ENCODE measurements at regions not wholly inside any gene's neighbourhood (a gene's known extent, or its start where the extent isn't known, plus 50 kb on each side); places are given as distances from the start of the nearest gene placed in this dataset.

GRCh38 chr2:66693076-66693965 is 258.4 kb downstream of the MEIS1 start:
- CTCF ChIA-PET: interaction anchor here (1.2 kb wide), 1 partner anchor 8 kb away, joined by 3 read pairs; no protein-coding TSS in a partner anchor
- H2AFZ ChIP-seq (ENCODE audit: low read depth, low read length): no peak overlapping the region
- H3K9me3 ChIP-seq (replicated peaks; ENCODE audit: control insufficient read depth, insufficient read depth, low read length): no peaks in the 10 kb centered on the region
- POLR2A ChIA-PET: no interaction called here
- no peaks in the 10 kb centered on the region for H3K9me1 ChIP-seq (replicated peaks; ENCODE audit: control insufficient read depth, extremely low read depth, insufficient read depth, low read length)
- no peak overlapping the region for H3K27ac ChIP-seq (ENCODE audit: insufficient read depth, low read depth, low read length)
- H3K4me1 ChIP-seq (ENCODE audit: control insufficient read depth, extremely low read depth, insufficient read depth, low read length): no peaks in the 10 kb centered on the region
- no peaks in the 10 kb centered on the region for H4K20me1 ChIP-seq (replicated peaks; ENCODE audit: control insufficient read depth, extremely low read depth, insufficient read depth, low read length)
- no peak for TF ChIP-seq GATA2 (IDR thresholded peaks at IDR 0.05; ENCODE audit: insufficient read depth, insufficient read length, low read depth, low read length)
- TF ChIP-seq POLR2A (IDR thresholded peaks at IDR 0.05; ENCODE audit: low read depth, low read length): no peak
- TF ChIP-seq, protein P1, sequence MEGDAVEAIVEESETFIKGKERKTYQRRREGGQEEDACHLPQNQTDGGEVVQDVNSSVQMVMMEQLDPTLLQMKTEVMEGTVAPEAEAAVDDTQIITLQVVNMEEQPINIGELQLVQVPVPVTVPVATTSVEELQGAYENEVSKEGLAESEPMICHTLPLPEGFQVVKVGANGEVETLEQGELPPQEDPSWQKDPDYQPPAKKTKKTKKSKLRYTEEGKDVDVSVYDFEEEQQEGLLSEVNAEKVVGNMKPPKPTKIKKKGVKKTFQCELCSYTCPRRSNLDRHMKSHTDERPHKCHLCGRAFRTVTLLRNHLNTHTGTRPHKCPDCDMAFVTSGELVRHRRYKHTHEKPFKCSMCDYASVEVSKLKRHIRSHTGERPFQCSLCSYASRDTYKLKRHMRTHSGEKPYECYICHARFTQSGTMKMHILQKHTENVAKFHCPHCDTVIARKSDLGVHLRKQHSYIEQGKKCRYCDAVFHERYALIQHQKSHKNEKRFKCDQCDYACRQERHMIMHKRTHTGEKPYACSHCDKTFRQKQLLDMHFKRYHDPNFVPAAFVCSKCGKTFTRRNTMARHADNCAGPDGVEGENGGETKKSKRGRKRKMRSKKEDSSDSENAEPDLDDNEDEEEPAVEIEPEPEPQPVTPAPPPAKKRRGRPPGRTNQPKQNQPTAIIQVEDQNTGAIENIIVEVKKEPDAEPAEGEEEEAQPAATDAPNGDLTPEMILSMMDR (IDR thresholded peaks at IDR 0.05; ENCODE audit: extremely low read depth in 1 of 2, insufficient read depth in 1 of 2, low read depth in 1 of 2, low read length in 2 of 2): no peak
- no peak for TF ChIP-seq MAX (IDR thresholded peaks at IDR 0.05; ENCODE audit: insufficient read depth, insufficient read length)
- TF ChIP-seq POLR2AphosphoS5 (IDR thresholded peaks at IDR 0.05; ENCODE audit: insufficient read depth, low read depth, low read length): no peak
- no peak for TF ChIP-seq JUN (IDR thresholded peaks at IDR 0.05; ENCODE audit: borderline replicate concordance, insufficient read depth, insufficient read length, low read depth)
- TF ChIP-seq MYC (IDR thresholded peaks at IDR 0.05; ENCODE audit: low read depth, low read length): no peak
- TF ChIP-seq EZH2 (IDR thresholded peaks at IDR 0.05; ENCODE audit: borderline replicate concordance, low read depth, low read length, severe bottlenecking): no peak
- no peak for TF ChIP-seq FOS (IDR thresholded peaks at IDR 0.05; ENCODE audit: borderline replicate concordance, insufficient read depth, low read length)
- H3K4me2 ChIP-seq (ENCODE audit: insufficient read depth, low read length): no peak overlapping the region
- no peaks in the 10 kb centered on the region for H3K36me3 ChIP-seq (ENCODE audit: control insufficient read depth in 2 of 2, extremely low read depth in 1 of 2, insufficient read depth in 2 of 2, low read length in 2 of 2)
- no TSS peak for BruUV-seq (replicated peaks)
- no peak for FAIRE-seq
- intact Hi-C loops (cut with micrococcal nuclease) (no loop called here), dilution Hi-C loops (cut with MboI; ENCODE audit: extremely low pct_ligation_motif_present, low sequenced_read_pairs) (no loop called here)
- DNase-seq (ENCODE audit: low read depth, low spot score): no peak
- H3K27me3 ChIP-seq (ENCODE audit: control insufficient read depth in 2 of 2, insufficient read depth in 2 of 2, low read length in 2 of 2): no peaks in the 10 kb centered on the region
- no peaks in the 10 kb centered on the region for H3K79me2 ChIP-seq (ENCODE audit: control insufficient read depth, insufficient read depth, low read length)
- no peak overlapping the region for H3K4me3 ChIP-seq (replicated peaks in 1 of 3; ENCODE audit: insufficient read depth in 1 of 3, low read depth in 1 of 3, low read length in 3 of 3)
- H3K9ac ChIP-seq (replicated peaks; ENCODE audit: extremely low read depth, insufficient read depth, low read length): no peak overlapping the region

Data from endothelial cell of umbilical vein (primary cell).